ENCODE measurements at regions not wholly inside any gene's neighbourhood (a gene's known extent, or its start where the extent isn't known, plus 50 kb on each side); places are given as distances from the start of the nearest gene placed in this dataset.

- WGBS (ENCODE audit: insufficient coverage) = 17% methylated on average over 1 of the region's 2 CpGs
Measured at GRCh38 chr13:68696907-68697306, 1410.7 kb upstream of the ATXN8OS start.

GRCh38 chr13:68692049-68692448 is 1415.6 kb upstream of the ATXN8OS start:
- peaks cover 17 to 24% of the 10 kb centered on the region in 2 donors for H3K9me3 Mint-ChIP-seq
- no peaks in the 10 kb centered on the region for H3K4me1 Mint-ChIP-seq
- Histone ChIP-seq H3K36me3 (ENCODE audit: control insufficient read depth, insufficient read depth, low read length) (no peaks in the 10 kb centered on the region), H3K9me3 (ENCODE audit: control insufficient read depth, insufficient read depth, low read length) (no peaks in the 10 kb centered on the region), H3K4me3 (ENCODE audit: low read length) (no peak overlapping the region), H3K27ac (ENCODE audit: low read length) (no peak overlapping the region), H3K27me3 (ENCODE audit: control insufficient read depth, insufficient read depth, low read length) (no peaks in the 10 kb centered on the region), H3K4me1 (ENCODE audit: control insufficient read depth, insufficient read depth, low read length) (no peaks in the 10 kb centered on the region)
- intact Hi-C loops (cut with micrococcal nuclease) = no loop called here
- no peak for TF ChIP-seq CTCF (IDR thresholded peaks at IDR 0.05)
- H3K4me3 Mint-ChIP-seq = no peak overlapping the region
- H3K27ac Mint-ChIP-seq = no peak overlapping the region
- 88% methylated on average over 1 of the region's 1 CpG for WGBS (ENCODE audit: insufficient coverage)
- ATAC-seq (no peak), DNase-seq (no peak)
- H3K27me3 Mint-ChIP-seq (ENCODE audit: low read depth in 2 of 2) = no peaks in the 10 kb centered on the region
- H3K36me3 Mint-ChIP-seq = peaks cover 7% of the 10 kb centered on the region

More at GRCh38 chr13:68696907-68697306, 1410.7 kb upstream of the ATXN8OS start:
- intact Hi-C loops (cut with micrococcal nuclease) = no loop called here
- H3K27ac Mint-ChIP-seq = no peak overlapping the region
- no peak overlapping the region for H3K4me3 ChIP-seq (ENCODE audit: low read length)
- H3K27me3 ChIP-seq (ENCODE audit: control insufficient read depth, insufficient read depth, low read length) = no peaks in the 10 kb centered on the region
- no peak for TF ChIP-seq CTCF (IDR thresholded peaks at IDR 0.05)
- peaks cover 6% of the 10 kb centered on the region for H3K9me3 ChIP-seq (ENCODE audit: control insufficient read depth, insufficient read depth, low read length)
- peaks cover 9 to 15% of the 10 kb centered on the region in 2 donors for H3K9me3 Mint-ChIP-seq
- H3K36me3 ChIP-seq (ENCODE audit: control insufficient read depth, insufficient read depth, low read length) = no peaks in the 10 kb centered on the region
- no peak for ATAC-seq
- no peaks in the 10 kb centered on the region for H3K4me1 Mint-ChIP-seq
- DNase-seq = no peak
- no peaks in the 10 kb centered on the region for H3K27me3 Mint-ChIP-seq (ENCODE audit: low read depth in 2 of 2)
- H3K4me1 ChIP-seq (ENCODE audit: control insufficient read depth, insufficient read depth, low read length) = no peaks in the 10 kb centered on the region
- no peak overlapping the region for H3K4me3 Mint-ChIP-seq
- H3K27ac ChIP-seq (ENCODE audit: low read length) = no peak overlapping the region
- H3K36me3 Mint-ChIP-seq = no peaks in the 10 kb centered on the region

GRCh38 chr13:68690567-68690966 is 1417.1 kb upstream of the ATXN8OS start:
- no peak for ATAC-seq
- H3K4me3 Mint-ChIP-seq = no peak overlapping the region
- H3K4me3 ChIP-seq (ENCODE audit: low read length) = no peak overlapping the region
- no peaks in the 10 kb centered on the region for H3K27me3 ChIP-seq (ENCODE audit: control insufficient read depth, insufficient read depth, low read length)
- no peak overlapping the region for H3K27ac ChIP-seq (ENCODE audit: low read length)
- H3K36me3 Mint-ChIP-seq = peaks cover 7% of the 10 kb centered on the region
- 76% methylated on average over 2 of the region's 2 CpGs for WGBS (ENCODE audit: insufficient coverage)
- H3K4me1 Mint-ChIP-seq = no peaks in the 10 kb centered on the region
- no peaks in the 10 kb centered on the region for H3K9me3 ChIP-seq (ENCODE audit: control insufficient read depth, insufficient read depth, low read length)
- no peak overlapping the region for H3K27ac Mint-ChIP-seq
- H3K4me1 ChIP-seq (ENCODE audit: control insufficient read depth, insufficient read depth, low read length) = no peaks in the 10 kb centered on the region
- intact Hi-C loops (cut with micrococcal nuclease) = no loop called here
- no peak for DNase-seq
- no peak for TF ChIP-seq CTCF (IDR thresholded peaks at IDR 0.05)
- peaks cover 17 to 25% of the 10 kb centered on the region in 2 donors for H3K9me3 Mint-ChIP-seq
- no peaks in the 10 kb centered on the region for H3K36me3 ChIP-seq (ENCODE audit: control insufficient read depth, insufficient read depth, low read length)
- H3K27me3 Mint-ChIP-seq (ENCODE audit: low read depth in 2 of 2) = no peaks in the 10 kb centered on the region

- Mint-ChIP-seq H3K27ac (no peak overlapping the region), H3K9me3 (peaks cover 11 to 15% of the 10 kb centered on the region in 2 donors), H3K36me3 (peaks cover 12% of the 10 kb centered on the region), H3K27me3 (ENCODE audit: low read depth in 2 of 2) (no peaks in the 10 kb centered on the region), H3K4me1 (no peaks in the 10 kb centered on the region), H3K4me3 (no peak overlapping the region)
- Histone ChIP-seq H3K36me3 (ENCODE audit: control insufficient read depth, insufficient read depth, low read length) (no peaks in the 10 kb centered on the region), H3K9me3 (ENCODE audit: control insufficient read depth, insufficient read depth, low read length) (no peaks in the 10 kb centered on the region), H3K4me1 (ENCODE audit: control insufficient read depth, insufficient read depth, low read length) (no peaks in the 10 kb centered on the region), H3K4me3 (ENCODE audit: low read length) (no peak overlapping the region), H3K27ac (ENCODE audit: low read length) (no peak overlapping the region), H3K27me3 (ENCODE audit: control insufficient read depth, insufficient read depth, low read length) (no peaks in the 10 kb centered on the region)
- ATAC-seq = no peak
- intact Hi-C loops (cut with micrococcal nuclease) = no loop called here
- no peak for TF ChIP-seq CTCF (IDR thresholded peaks at IDR 0.05)
- WGBS (ENCODE audit: insufficient coverage) = 81% methylated on average over 2 of the region's 2 CpGs
- no peak for DNase-seq
Measured at GRCh38 chr13:68676513-68677115, 1431.0 kb upstream of the ATXN8OS start.

Data from natural killer cell (primary cell).